K562 (cell line): ENCODE measurements at regions not wholly inside any gene's neighbourhood (a gene's known extent, or its start where the extent isn't known, plus 50 kb on each side); places are given as distances from the start of the nearest gene placed in this dataset.

ENCODE experiments used
- ATAC-seq: fragments of 200-7000 bp; cut with Tn5 transposase; 3 replicates; pipeline ENCODE4 v1.9.1; 2020; ENCODE audit warnings: moderate library complexity
- BruUV-seq: library from RNA; stranded (reverse); fragments of 400-500 nt; replicated peaks from 2 replicates; lab custom pipeline; 2021; lab: Mats Ljungman, UMichigan
- CTCF ChIA-PET: fragments of 300-600 bp; formaldehyde crosslinking; extraction: SDS; loops from one replicate; lab custom pipeline; 2021; ENCODE audit warnings: low intra/inter-chr PET ratio; lab: Yijun Ruan, JAX
- POLR2A ChIA-PET: fragments of 300-600, 350-650 bp; sonication (Branson Sonifier 250); formaldehyde crosslinking; extraction: SDS; loops from one replicate; lab custom pipeline; 2021; ENCODE audit warnings: antibody characterized with exemption, inconsistent platforms; lab: Yijun Ruan, JAX
- DNase-seq, 4 experiments: peaks; one replicate each; pipeline versions ENCODE4 v3.0.0 to v3.0.0-alpha.2; 2011 to 2018; ENCODE audit warnings: low spot score in 3 of 4, mixed read lengths in 3 of 4; ENCODE audit errors: extremely low read depth in 1 of 4
- FAIRE-seq: peaks from 2 replicates; lab custom pipeline; 2011; peaks lifted over from hg19 to GRCh38; lab: Jason Lieb, UNC
- H2AFZ ChIP-seq: 2 replicates; pipeline ENCODE4 v1.6.0; 2011; ENCODE audit warnings: low read depth, low read length, control low read depth, inconsistent platforms
- H3K27ac ChIP-seq: fragments of 200-600 bp; 3 replicates; pipeline ENCODE4 v1.8.0; 2011; ENCODE audit warnings: low read depth, mild to moderate bottlenecking, control low read depth, inconsistent platforms, low read length, moderate library complexity, mixed read lengths; ENCODE audit errors: extremely low read depth
- H3K27me3 ChIP-seq, 2 experiments: fragments of 300-600 bp in 1 of 2; 2 replicates in 1 of 2; 3 replicates in 1 of 2; pipeline versions ENCODE4 v1.6.0 to v1.8.0; 2011; ENCODE audit warnings: inconsistent platforms in 2 of 2, low read length in 2 of 2, mild to moderate bottlenecking in 1 of 2, mixed read lengths in 1 of 2, moderate library complexity in 1 of 2; ENCODE audit not compliant: control insufficient read depth in 2 of 2, insufficient read depth in 2 of 2
- H3K36me3 ChIP-seq: fragments of 300-600 bp; 3 replicates; pipeline ENCODE4 v1.8.0; 2011; ENCODE audit warnings: mild to moderate bottlenecking, low read length, inconsistent platforms; ENCODE audit not compliant: control insufficient read depth, insufficient read depth
- H3K4me1 ChIP-seq, 2 experiments: fragments of 200-600 bp in 1 of 2; replicated peaks in 1 of 2; 2 replicates in 1 of 2; 3 replicates in 1 of 2; pipeline versions ENCODE4 v1.5.1 to v1.8.0; 2011; ENCODE audit warnings: inconsistent platforms in 2 of 2, low read length in 2 of 2, mild to moderate bottlenecking in 1 of 2, mixed read lengths in 1 of 2, moderate library complexity in 1 of 2; ENCODE audit not compliant: control insufficient read depth in 2 of 2, insufficient read depth in 2 of 2
- H3K4me2 ChIP-seq: 2 replicates; pipeline ENCODE4 v1.6.1; 2011; ENCODE audit warnings: low read length, control low read depth, inconsistent platforms, mixed read lengths; ENCODE audit not compliant: insufficient read depth
- H3K4me3 ChIP-seq: fragments of 200-600 bp; sonication (generic), shearing (Covaris generic); 2 replicates; pipeline ENCODE4 v1.5.1; 2016; ENCODE audit warnings: control low read depth, inconsistent platforms
- H3K79me2 ChIP-seq: fragments of 200-600 bp; 3 replicates; pipeline ENCODE4 v1.8.0; 2011; ENCODE audit warnings: low read length, inconsistent platforms; ENCODE audit not compliant: control insufficient read depth, insufficient read depth
- H3K9ac ChIP-seq, 2 experiments: 2 replicates each; pipeline versions ENCODE4 v1.6.0 to v1.6.1; 2011; ENCODE audit warnings: low read depth in 2 of 2, low read length in 2 of 2, control low read depth in 1 of 2, inconsistent platforms in 1 of 2, mild to moderate bottlenecking in 1 of 2, mixed read lengths in 1 of 2; ENCODE audit not compliant: insufficient read depth in 1 of 2
- H3K9me1 ChIP-seq: one replicate; pipeline ENCODE4 v1.6.0; 2011; ENCODE audit warnings: inconsistent platforms, mild to moderate bottlenecking, low read length, moderate library complexity; ENCODE audit not compliant: control insufficient read depth, insufficient read depth
- H3K9me3 ChIP-seq: replicated peaks from 2 replicates; pipeline ENCODE4 v1.5.1; 2011; ENCODE audit warnings: low read depth, low read length, inconsistent platforms; ENCODE audit not compliant: control insufficient read depth, insufficient read depth
- H4K20me1 ChIP-seq: replicated peaks from 2 replicates; pipeline ENCODE4 v1.6.1; 2011; ENCODE audit warnings: low read length, inconsistent platforms, mixed read lengths; ENCODE audit not compliant: control insufficient read depth, insufficient read depth
- HDGF ChIP-seq: fragments of 450-650 bp; IDR thresholded peaks from 2 replicates; pipeline ENCODE4 v1.6.1; 2016
- L3MBTL2 ChIP-seq: fragments of 450-650 bp; IDR thresholded peaks from 2 replicates; pipeline ENCODE4 v1.6.1; 2016; ENCODE audit warnings: mild to moderate bottlenecking, moderate library complexity
- MGA ChIP-seq: fragments of 450-650 bp; IDR thresholded peaks from 2 replicates; pipeline ENCODE4 v1.6.1; 2016; ENCODE audit warnings: mild to moderate bottlenecking, moderate library complexity
- MITF ChIP-seq: IDR thresholded peaks from 2 replicates; pipeline ENCODE4 v1.6.1; 2014; ENCODE audit warnings: antibody characterized with exemption
- SMAD4 ChIP-seq: fragments of 250-450 bp; sonication (Bioruptor Pico); conservative IDR thresholded peaks from 2 replicates; pipeline ENCODE4 v1.8.0; 2021; ENCODE audit warnings: inconsistent platforms, mild to moderate bottlenecking, moderate library complexity
- SMARCA5 ChIP-seq: fragments of 450-650 bp; IDR thresholded peaks from 2 replicates; pipeline ENCODE4 v1.6.1; 2016
- STAT5B ChIP-seq: fragments of 250-450 bp; sonication (Bioruptor Pico); IDR thresholded peaks from 2 replicates; pipeline ENCODE4 v1.8.0; 2021; ENCODE audit warnings: mild to moderate bottlenecking, inconsistent platforms
- TOE1 ChIP-seq, 2 experiments: fragments of 450-650 bp in 1 of 2; sonication (generic) in 1 of 2; formaldehyde crosslinking in 1 of 2; IDR thresholded peaks; 2 replicates each; pipeline versions ENCODE4 v1.7.1 to v1.8.0; 2016 to 2022; ENCODE audit warnings: borderline replicate concordance in 2 of 2, mild to moderate bottlenecking in 2 of 2, antibody characterized with exemption in 1 of 2, inconsistent platforms in 1 of 2, low read depth in 1 of 2, missing genetic modification reagents in 1 of 2, moderate library complexity in 1 of 2
- WGBS: fragments of 100-300 bp; shearing (Covaris generic); methylation state at CpG from one replicate; pipeline ENCODE4 v1.1.6; 2016; ENCODE audit warnings: low coverage, mixed read lengths; ENCODE audit not compliant: insufficient coverage; ENCODE audit errors: missing lambda C conversion rate; 5-methylcytosine and 5-hydroxymethylcytosine counted together
- in situ Hi-C: fragments of 300-500 bp; cut with MboI; formaldehyde crosslinking; loops from 4 replicates; pipeline ENCODE4 v1.15.0; 2018; ENCODE audit warnings: inconsistent platforms, mixed read lengths
- intact Hi-C: fragments of 100-400 bp; cut with micrococcal nuclease; formaldehyde crosslinking; loops from 2 replicates; pipeline ENCODE4 v1.14.2; 2022

- no peaks in the 10 kb centered on the region for H3K9me1 ChIP-seq
- ChIA-PET POLR2A (interaction anchor here (0.6 to 1.4 kb wide), 3 partner anchors 9 to 65 kb away, joined by 3 read pairs; no protein-coding TSS in a partner anchor), CTCF (interaction anchor here (0.6 to 1.1 kb wide), 2 partner anchors 115 to 312 kb away, joined by 3 to 4 read pairs; no protein-coding TSS in a partner anchor)
- H3K4me2 ChIP-seq, result peak overlapping the region; percentile 69
- no peak overlapping the region for H3K4me3 ChIP-seq
- no peaks in the 10 kb centered on the region for H3K36me3 ChIP-seq
- H3K9me3 ChIP-seq, result no peaks in the 10 kb centered on the region
- intact Hi-C loops, result loop anchor here (5.0 kb wide), 1 partner anchor 69 kb away; no protein-coding TSS in a partner anchor
- DNase-seq (peak in 2 of 4 experiments; percentile 33 to 70), FAIRE-seq (peak; percentile 29), ATAC-seq (peak; percentile 81)
- H3K27ac ChIP-seq, result peak overlapping the region; percentile 54
- WGBS, result 10% methylated on average over 16 of the region's 16 CpGs
- H2AFZ ChIP-seq, result peak overlapping the region; percentile 77
- no TSS peak for BruUV-seq
- in situ Hi-C loops, result loop anchor here (5.0 kb wide), 1 partner anchor 89 kb away; no protein-coding TSS in a partner anchor
- no peaks in the 10 kb centered on the region for H3K79me2 ChIP-seq
- H3K9ac ChIP-seq, result peak overlapping the region; percentile 50 to 86; a peak in 3 of 4 replicates
- no peaks in the 10 kb centered on the region for H4K20me1 ChIP-seq
- H3K4me1 ChIP-seq, result peaks cover 0 to 12% of the 10 kb centered on the region in 2 experiments; a peak in 2 of 5 replicates
- H3K27me3 ChIP-seq, result no peaks in the 10 kb centered on the region
- peak; percentile 58; the same call in 1 of the 2 replicates for TF ChIP-seq MITF
- TF ChIP-seq HDGF, result peak; percentile 59; the same call in 1 of the 2 replicates
- TF ChIP-seq SMAD4, result 0 out of 2 replicates have a peak, but pooled peaks have one; percentile 42
- TF ChIP-seq TOE1 (IDR thresholded peaks at IDR 0.05; ENCODE audit: borderline replicate concordance), result peak; percentile 28; the same call in 1 of the 2 replicates
- TF ChIP-seq TOE1 (CRISPR knock-in tag; IDR thresholded peaks at IDR 0.05; ENCODE audit: borderline replicate concordance, low read depth), result no peak
- no peak for TF ChIP-seq STAT5B
- 0 out of 2 replicates have a peak, but pooled peaks have one; percentile 6 for TF ChIP-seq MGA
- TF ChIP-seq SMARCA5, result peak; percentile 93
- no peak; the same call in none of the 2 replicates for TF ChIP-seq L3MBTL2
Measured at GRCh38 chr10:21166557-21167287, 269.6 kb upstream of the NEBL start.
